ENCODE measurements at regions not wholly inside any gene's neighbourhood (a gene's known extent, or its start where the extent isn't known, plus 50 kb on each side); places are given as distances from the start of the nearest gene placed in this dataset.

DNA sequence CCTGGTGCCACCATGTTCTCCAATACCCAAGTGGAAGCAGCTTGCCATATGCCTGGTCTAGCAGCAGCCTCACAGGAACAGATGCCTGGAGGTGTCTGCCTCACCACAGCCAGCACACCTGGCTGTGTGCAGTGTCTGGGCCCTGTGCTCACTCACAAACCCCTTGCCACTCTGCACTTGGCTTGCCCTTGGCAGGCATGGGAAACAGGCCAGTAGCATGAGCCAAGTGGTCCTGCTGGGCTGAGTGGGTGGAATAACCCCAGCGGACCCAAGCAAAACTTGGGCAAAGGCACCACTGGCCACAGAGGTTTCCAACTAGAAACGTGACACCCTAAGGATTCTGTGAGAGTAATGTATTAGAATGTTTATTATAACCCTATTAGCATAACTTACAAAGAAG lies 600.5 kb upstream of the GJE1 start:
- H3K9me2 ChIP-seq (ENCODE audit: low read depth, low read length), result no peaks in the 10 kb centered on the region
- H3K9ac ChIP-seq (ENCODE audit: low read length), result no peak overlapping the region
- peaks cover 2% of the 10 kb centered on the region for H3K4me1 ChIP-seq (ENCODE audit: insufficient read depth, low read length, severe bottlenecking)
- H3F3A ChIP-seq (ENCODE audit: insufficient read depth, low read length), result no peaks in the 10 kb centered on the region
- H3K79me2 ChIP-seq (ENCODE audit: insufficient read depth, low read length), result no peaks in the 10 kb centered on the region
- H3K4me3 ChIP-seq (ENCODE audit: low read depth, low read length, poor library complexity, severe bottlenecking), result no peak overlapping the region
- no peaks in the 10 kb centered on the region for H4K20me1 ChIP-seq (ENCODE audit: insufficient read depth, low read length)
- H3K4me2 ChIP-seq (ENCODE audit: low read length), result no peak overlapping the region
- no peak overlapping the region for H2AFZ ChIP-seq (ENCODE audit: low read length)
- no peak for TF ChIP-seq CTCF (IDR thresholded peaks at IDR 0.05; ENCODE audit: low read length)
- no peak for TF ChIP-seq EZH2 (IDR thresholded peaks at IDR 0.05; ENCODE audit: borderline replicate concordance, low read length)
- peaks cover 8% of the 10 kb centered on the region for H3K9me3 ChIP-seq (ENCODE audit: low read length)
- no peaks in the 10 kb centered on the region for H3K27me3 ChIP-seq (ENCODE audit: insufficient read depth, low read length)
- H3K36me3 ChIP-seq (ENCODE audit: insufficient read depth, low read length), result no peaks in the 10 kb centered on the region
- no peak overlapping the region for H3K27ac ChIP-seq (ENCODE audit: low read depth, low read length, poor library complexity, severe bottlenecking)

DNA sequence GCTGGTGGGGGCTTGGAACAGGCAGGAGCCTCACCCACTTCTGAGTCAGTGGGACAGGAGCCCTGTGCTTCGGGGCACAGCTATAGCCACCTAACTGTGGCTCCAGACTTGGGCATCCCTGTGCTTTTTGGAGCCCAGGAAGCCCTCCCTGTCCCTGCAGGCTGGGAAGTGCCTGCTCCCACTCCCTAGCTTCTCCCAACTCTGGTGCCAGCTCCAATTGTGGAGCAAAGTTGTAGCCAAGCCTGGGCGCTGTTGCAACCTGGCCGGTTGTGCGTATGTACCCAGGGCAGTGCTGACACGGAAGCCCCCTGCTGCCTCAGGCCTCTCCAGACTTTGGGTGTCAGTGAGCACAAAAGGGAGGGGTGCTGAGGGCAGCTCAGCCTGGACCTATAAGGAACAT lies 601.7 kb upstream of the GJE1 start:
- no peak overlapping the region for H3K4me2 ChIP-seq (ENCODE audit: low read length)
- no peak for TF ChIP-seq EZH2 (IDR thresholded peaks at IDR 0.05; ENCODE audit: borderline replicate concordance, low read length)
- TF ChIP-seq CTCF (IDR thresholded peaks at IDR 0.05; ENCODE audit: low read length), result no peak
- H3K79me2 ChIP-seq (ENCODE audit: insufficient read depth, low read length), result no peaks in the 10 kb centered on the region
- no peak overlapping the region for H2AFZ ChIP-seq (ENCODE audit: low read length)
- no peaks in the 10 kb centered on the region for H3K4me1 ChIP-seq (ENCODE audit: insufficient read depth, low read length, severe bottlenecking)
- H3K9ac ChIP-seq (ENCODE audit: low read length), result no peak overlapping the region
- no peaks in the 10 kb centered on the region for H3K36me3 ChIP-seq (ENCODE audit: insufficient read depth, low read length)
- no peaks in the 10 kb centered on the region for H3K9me2 ChIP-seq (ENCODE audit: low read depth, low read length)
- H3K27me3 ChIP-seq (ENCODE audit: insufficient read depth, low read length), result no peaks in the 10 kb centered on the region
- peaks cover 8% of the 10 kb centered on the region for H3K9me3 ChIP-seq (ENCODE audit: low read length)
- H3F3A ChIP-seq (ENCODE audit: insufficient read depth, low read length), result no peaks in the 10 kb centered on the region
- H3K27ac ChIP-seq (ENCODE audit: low read depth, low read length, poor library complexity, severe bottlenecking), result no peak overlapping the region
- H3K4me3 ChIP-seq (ENCODE audit: low read depth, low read length, poor library complexity, severe bottlenecking), result no peak overlapping the region
- no peaks in the 10 kb centered on the region for H4K20me1 ChIP-seq (ENCODE audit: insufficient read depth, low read length)

GRCh38 chr6:141528596-141528995 lies 604.1 kb upstream of the GJE1 start:
- H4K20me1 ChIP-seq (ENCODE audit: insufficient read depth, low read length), result no peaks in the 10 kb centered on the region
- H3K4me2 ChIP-seq (ENCODE audit: low read length), result no peak overlapping the region
- peaks cover 7% of the 10 kb centered on the region for H3K9me3 ChIP-seq (ENCODE audit: low read length)
- H3K9me2 ChIP-seq (ENCODE audit: low read depth, low read length), result no peaks in the 10 kb centered on the region
- no peaks in the 10 kb centered on the region for H3K79me2 ChIP-seq (ENCODE audit: insufficient read depth, low read length)
- no peaks in the 10 kb centered on the region for H3F3A ChIP-seq (ENCODE audit: insufficient read depth, low read length)
- H2AFZ ChIP-seq (ENCODE audit: low read length), result no peak overlapping the region
- H3K27ac ChIP-seq (ENCODE audit: low read depth, low read length, poor library complexity, severe bottlenecking), result no peak overlapping the region
- H3K4me1 ChIP-seq (ENCODE audit: insufficient read depth, low read length, severe bottlenecking), result no peaks in the 10 kb centered on the region
- H3K9ac ChIP-seq (ENCODE audit: low read length), result no peak overlapping the region
- no peak overlapping the region for H3K4me3 ChIP-seq (ENCODE audit: low read depth, low read length, poor library complexity, severe bottlenecking)
- TF ChIP-seq EZH2 (IDR thresholded peaks at IDR 0.05; ENCODE audit: borderline replicate concordance, low read length), result no peak
- no peak for TF ChIP-seq CTCF (IDR thresholded peaks at IDR 0.05; ENCODE audit: low read length)
- H3K27me3 ChIP-seq (ENCODE audit: insufficient read depth, low read length), result no peaks in the 10 kb centered on the region
- H3K36me3 ChIP-seq (ENCODE audit: insufficient read depth, low read length), result no peaks in the 10 kb centered on the region
